Left forelimb (tissue), 1 donor: ENCODE measurements at regions not wholly inside any gene's neighbourhood (a gene's known extent, or its start where the extent isn't known, plus 50 kb on each side); places are given as distances from the start of the nearest gene placed in this dataset.

Source experiments
- DNase-seq: peaks from one replicate; pipeline ENCODE4 v3.0.0-alpha.2; 2018; ENCODE audit warnings: low spot score

- DNase-seq = no peak
These were observed 60.0 kb upstream of the FZD10 start for GRCh38 chr12:130102266-130102665.

- DNase-seq = no peak
These were observed 57.6 kb upstream of the FZD10 start for GRCh38 chr12:130104571-130105106.

- no peak for DNase-seq
These were observed 53.0 kb upstream of the FZD10 start for GRCh38 chr12:130109062-130109945.

- no peak for DNase-seq
These were observed 51.4 kb upstream of the FZD10 start for GRCh38 chr12:130110914-130111313.

- DNase-seq = no peak
These were observed 50.2 kb upstream of the FZD10 start for GRCh38 chr12:130111965-130112496.
